ENCODE measurements at regions not wholly inside any gene's neighbourhood (a gene's known extent, or its start where the extent isn't known, plus 50 kb on each side); places are given as distances from the start of the nearest gene placed in this dataset.

DNA sequence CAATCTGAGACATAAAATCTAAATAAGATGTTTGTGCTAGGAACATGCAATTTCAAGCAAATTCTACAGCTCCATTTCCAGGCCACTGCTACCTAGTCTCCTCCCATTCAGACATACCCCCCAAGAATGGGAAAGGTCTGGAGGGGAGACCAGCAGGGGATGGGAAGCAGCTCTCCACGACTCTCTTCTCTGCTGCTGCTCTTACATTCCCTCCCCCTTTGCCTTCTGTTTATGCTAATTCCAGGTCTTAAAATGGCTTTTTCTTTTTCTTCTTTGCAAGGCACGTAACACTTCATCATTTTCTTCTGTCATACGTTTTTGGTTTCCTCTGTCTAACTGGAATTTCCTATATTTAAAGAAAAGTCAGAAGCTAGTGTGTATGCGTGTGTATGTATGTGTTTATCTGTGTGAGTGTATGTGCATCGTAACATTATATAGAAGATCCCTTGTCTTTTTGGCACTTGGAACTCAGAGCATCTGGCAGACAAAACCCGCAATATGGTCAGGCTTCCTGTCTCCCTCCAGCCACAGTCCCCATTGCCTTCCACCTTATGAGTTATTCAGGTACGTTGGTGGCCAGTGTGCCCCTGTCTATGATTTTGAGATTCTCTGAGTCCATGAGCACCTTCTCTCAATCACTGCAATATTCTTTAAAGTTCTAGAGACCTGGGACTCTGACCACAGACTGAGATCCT lies 493.7 kb downstream of the BTBD3 start:
- intact Hi-C loops (cut with micrococcal nuclease) = no loop called here

DNA sequence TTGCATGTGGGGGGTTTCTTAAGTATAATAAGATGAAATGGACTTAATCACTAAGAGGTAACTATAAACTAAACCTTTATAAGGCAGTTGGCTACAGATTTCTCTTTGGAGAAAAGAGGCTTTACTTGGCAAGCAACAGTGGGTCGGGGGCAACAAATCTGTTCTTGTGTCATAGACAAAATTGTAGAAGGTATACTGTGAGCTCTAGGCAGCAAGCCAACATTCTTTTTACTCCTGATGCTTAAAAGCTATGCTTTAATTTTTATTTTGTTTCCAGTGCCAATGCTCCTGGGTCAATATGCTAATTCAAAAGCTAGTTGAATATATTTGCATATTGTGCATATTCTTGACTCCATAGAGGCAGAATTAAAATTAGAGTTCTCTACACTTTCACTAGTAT lies 495.4 kb downstream of the BTBD3 start:
- Histone ChIP-seq H3K36me3 (ENCODE audit: control insufficient read depth in 2 of 2, extremely low read depth in 1 of 2, insufficient read depth in 2 of 2, low read length in 2 of 2) (no peaks in the 10 kb centered on the region), H3K4me3 (replicated peaks in 1 of 3; ENCODE audit: insufficient read depth in 1 of 3, low read depth in 1 of 3, low read length in 3 of 3) (no peak overlapping the region), H3K9me3 (replicated peaks; ENCODE audit: control insufficient read depth, insufficient read depth, low read length) (no peaks in the 10 kb centered on the region), H3K9me1 (replicated peaks; ENCODE audit: control insufficient read depth, extremely low read depth, insufficient read depth, low read length) (no peaks in the 10 kb centered on the region), H3K79me2 (ENCODE audit: control insufficient read depth, insufficient read depth, low read length) (no peaks in the 10 kb centered on the region), H3K4me1 (ENCODE audit: control insufficient read depth, extremely low read depth, insufficient read depth, low read length) (no peaks in the 10 kb centered on the region), H2AFZ (ENCODE audit: low read depth, low read length) (no peak overlapping the region), H3K4me2 (ENCODE audit: insufficient read depth, low read length) (no peak overlapping the region), H3K27ac (ENCODE audit: insufficient read depth, low read depth, low read length) (no peak overlapping the region), H3K9ac (replicated peaks; ENCODE audit: extremely low read depth, insufficient read depth, low read length) (no peak overlapping the region), H3K27me3 (ENCODE audit: control insufficient read depth in 2 of 2, insufficient read depth in 2 of 2, low read length in 2 of 2) (no peaks in the 10 kb centered on the region), H4K20me1 (replicated peaks; ENCODE audit: control insufficient read depth, extremely low read depth, insufficient read depth, low read length) (no peaks in the 10 kb centered on the region)
- CTCF ChIA-PET = no interaction called here
- POLR2A ChIA-PET = no interaction called here
- FAIRE-seq (no peak), DNase-seq (ENCODE audit: low read depth, low spot score) (no peak)
- intact Hi-C loops (cut with micrococcal nuclease) = no loop called here
- dilution Hi-C loops (cut with MboI; ENCODE audit: extremely low pct_ligation_motif_present, low sequenced_read_pairs) = no loop called here
- no TSS peak for BruUV-seq (replicated peaks)
- TF ChIP-seq FOS (IDR thresholded peaks at IDR 0.05; ENCODE audit: borderline replicate concordance, insufficient read depth, low read length) (no peak), GATA2 (IDR thresholded peaks at IDR 0.05; ENCODE audit: insufficient read depth, insufficient read length, low read depth, low read length) (no peak), JUN (IDR thresholded peaks at IDR 0.05; ENCODE audit: borderline replicate concordance, insufficient read depth, insufficient read length, low read depth) (no peak), POLR2AphosphoS5 (IDR thresholded peaks at IDR 0.05; ENCODE audit: insufficient read depth, low read depth, low read length) (no peak), MYC (IDR thresholded peaks at IDR 0.05; ENCODE audit: low read depth, low read length) (no peak), POLR2A (IDR thresholded peaks at IDR 0.05; ENCODE audit: low read depth, low read length) (no peak), EZH2 (IDR thresholded peaks at IDR 0.05; ENCODE audit: borderline replicate concordance, low read depth, low read length, severe bottlenecking) (no peak)
- TF ChIP-seq, protein P1, sequence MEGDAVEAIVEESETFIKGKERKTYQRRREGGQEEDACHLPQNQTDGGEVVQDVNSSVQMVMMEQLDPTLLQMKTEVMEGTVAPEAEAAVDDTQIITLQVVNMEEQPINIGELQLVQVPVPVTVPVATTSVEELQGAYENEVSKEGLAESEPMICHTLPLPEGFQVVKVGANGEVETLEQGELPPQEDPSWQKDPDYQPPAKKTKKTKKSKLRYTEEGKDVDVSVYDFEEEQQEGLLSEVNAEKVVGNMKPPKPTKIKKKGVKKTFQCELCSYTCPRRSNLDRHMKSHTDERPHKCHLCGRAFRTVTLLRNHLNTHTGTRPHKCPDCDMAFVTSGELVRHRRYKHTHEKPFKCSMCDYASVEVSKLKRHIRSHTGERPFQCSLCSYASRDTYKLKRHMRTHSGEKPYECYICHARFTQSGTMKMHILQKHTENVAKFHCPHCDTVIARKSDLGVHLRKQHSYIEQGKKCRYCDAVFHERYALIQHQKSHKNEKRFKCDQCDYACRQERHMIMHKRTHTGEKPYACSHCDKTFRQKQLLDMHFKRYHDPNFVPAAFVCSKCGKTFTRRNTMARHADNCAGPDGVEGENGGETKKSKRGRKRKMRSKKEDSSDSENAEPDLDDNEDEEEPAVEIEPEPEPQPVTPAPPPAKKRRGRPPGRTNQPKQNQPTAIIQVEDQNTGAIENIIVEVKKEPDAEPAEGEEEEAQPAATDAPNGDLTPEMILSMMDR (IDR thresholded peaks at IDR 0.05; ENCODE audit: extremely low read depth in 1 of 2, insufficient read depth in 1 of 2, low read depth in 1 of 2, low read length in 2 of 2) = no peak

More for the DNA sequence above, 493.7 kb downstream of the BTBD3 start:
- Histone ChIP-seq H3K79me2 (ENCODE audit: control insufficient read depth, insufficient read depth, low read length) (no peaks in the 10 kb centered on the region), H4K20me1 (replicated peaks; ENCODE audit: control insufficient read depth, extremely low read depth, insufficient read depth, low read length) (no peaks in the 10 kb centered on the region), H3K36me3 (ENCODE audit: control insufficient read depth in 2 of 2, extremely low read depth in 1 of 2, insufficient read depth in 2 of 2, low read length in 2 of 2) (no peaks in the 10 kb centered on the region), H3K27ac (ENCODE audit: insufficient read depth, low read depth, low read length) (no peak overlapping the region), H3K27me3 (ENCODE audit: control insufficient read depth in 2 of 2, insufficient read depth in 2 of 2, low read length in 2 of 2) (no peaks in the 10 kb centered on the region), H3K9me1 (replicated peaks; ENCODE audit: control insufficient read depth, extremely low read depth, insufficient read depth, low read length) (no peaks in the 10 kb centered on the region), H2AFZ (ENCODE audit: low read depth, low read length) (no peak overlapping the region), H3K9me3 (replicated peaks; ENCODE audit: control insufficient read depth, insufficient read depth, low read length) (no peaks in the 10 kb centered on the region), H3K9ac (replicated peaks; ENCODE audit: extremely low read depth, insufficient read depth, low read length) (no peak overlapping the region), H3K4me3 (replicated peaks in 1 of 3; ENCODE audit: insufficient read depth in 1 of 3, low read depth in 1 of 3, low read length in 3 of 3) (no peak overlapping the region), H3K4me1 (ENCODE audit: control insufficient read depth, extremely low read depth, insufficient read depth, low read length) (no peaks in the 10 kb centered on the region), H3K4me2 (ENCODE audit: insufficient read depth, low read length) (no peak overlapping the region)
- CTCF ChIA-PET = no interaction called here
- dilution Hi-C loops (cut with MboI; ENCODE audit: extremely low pct_ligation_motif_present, low sequenced_read_pairs) = no loop called here
- POLR2A ChIA-PET = no interaction called here
- BruUV-seq (replicated peaks) = no TSS peak
- no peak for TF ChIP-seq POLR2AphosphoS5 (IDR thresholded peaks at IDR 0.05; ENCODE audit: insufficient read depth, low read depth, low read length)
- TF ChIP-seq, protein P1 (IDR thresholded peaks at IDR 0.05; ENCODE audit: extremely low read depth in 1 of 2, insufficient read depth in 1 of 2, low read depth in 1 of 2, low read length in 2 of 2) = no peak
- FAIRE-seq (no peak), DNase-seq (ENCODE audit: low read depth, low spot score) (no peak)
